A549 (cell line): ENCODE measurements at regions not wholly inside any gene's neighbourhood (a gene's known extent, or its start where the extent isn't known, plus 50 kb on each side); places are given as distances from the start of the nearest gene placed in this dataset.

Experiments
- ATAC-seq, 2 experiments: fragments of 200-7000 bp in 1 of 2; fragments of >200 bp in 1 of 2; cut with Nextera tagmentation in 1 of 2; cut with Tn5 transposase in 1 of 2; 3 replicates each; pipeline versions ENCODE4 v1.8.0 to v1.9.1; 2018 to 2020; ENCODE audit warnings: mild to moderate bottlenecking in 1 of 2, moderate library complexity in 1 of 2
- CTCF ChIA-PET: fragments of 300-600 bp; sonication (Branson Sonifier 250); formaldehyde crosslinking; extraction: SDS; loops from one replicate; lab custom pipeline; 2021; ENCODE audit warnings: antibody characterized with exemption, inconsistent platforms; lab: Yijun Ruan, JAX
- POLR2A ChIA-PET: fragments of 350-600 bp; formaldehyde crosslinking; extraction: SDS; loops from one replicate; lab custom pipeline; 2021; ENCODE audit warnings: antibody characterized with exemption, inconsistent platforms; lab: Yijun Ruan, JAX
- DNase-seq, 2 experiments: peaks; one replicate each; pipeline versions ENCODE4 v3.0.0 to v3.0.0-alpha.2; 2011 to 2016; ENCODE audit warnings: low read depth in 1 of 2, low spot score in 1 of 2
- FAIRE-seq: peaks from 2 replicates; lab custom pipeline; 2011; peaks lifted over from hg19 to GRCh38; lab: Jason Lieb, UNC
- H3K27ac ChIP-seq, 2 experiments: fragments of >200 bp; sonication (Bioruptor Twin); formaldehyde crosslinking; 3 replicates each; pipeline ENCODE4 v1.5.1; 2016 to 2017
- H3K4me1 ChIP-seq: fragments of >200 bp; sonication (Bioruptor Twin); formaldehyde crosslinking; 3 replicates; pipeline ENCODE4 v1.6.1; 2016
- H3K4me2 ChIP-seq: fragments of >200 bp; sonication (Bioruptor Twin); formaldehyde crosslinking; 3 replicates; pipeline ENCODE4 v1.6.1; 2016
- H3K4me3 ChIP-seq: fragments of >200 bp; sonication (Bioruptor Twin); formaldehyde crosslinking; 3 replicates; pipeline ENCODE4 v1.5.1; 2016
- H3K9me3 ChIP-seq: fragments of >200 bp; sonication (Bioruptor Twin); formaldehyde crosslinking; 3 replicates; pipeline ENCODE4 v1.6.1; 2016
- BCL3 ChIP-seq: fragments of >200 bp; sonication (Bioruptor Twin); formaldehyde crosslinking; IDR thresholded peaks from 3 replicates; pipeline ENCODE4 v1.6.1; 2016
- CTCF ChIP-seq: fragments of >200 bp; sonication (Bioruptor Twin); formaldehyde crosslinking; IDR thresholded peaks from 3 replicates; pipeline ENCODE4 v1.5.1; 2016
- EHF ChIP-seq: fragments of 250-450 bp; sonication (Bioruptor Pico); IDR thresholded peaks from 2 replicates; pipeline ENCODE4 v1.5.0; 2020; ENCODE audit warnings: mild to moderate bottlenecking
- EHMT2 ChIP-seq: fragments of 200-600 bp; sonication (generic); IDR thresholded peaks from 2 replicates; pipeline ENCODE4 v1.6.1; 2016; ENCODE audit warnings: antibody characterized with exemption, low read depth, mild to moderate bottlenecking, moderate library complexity
- FOSB ChIP-seq: fragments of 250-450 bp; sonication (Bioruptor Pico); IDR thresholded peaks from 2 replicates; pipeline ENCODE4 v1.5.0; 2020; ENCODE audit warnings: mild to moderate bottlenecking, moderate library complexity
- FOXS1 ChIP-seq: fragments of 250-450 bp; sonication (Bioruptor Pico); IDR thresholded peaks from 2 replicates; pipeline ENCODE4 v1.5.0; 2020; ENCODE audit warnings: mild to moderate bottlenecking, moderate library complexity
- HDAC2 ChIP-seq: fragments of 200-600 bp; sonication (generic); IDR thresholded peaks from 2 replicates; pipeline ENCODE4 v1.6.1; 2016
- HEYL ChIP-seq: fragments of 250-450 bp; sonication (Bioruptor Pico); IDR thresholded peaks from 2 replicates; pipeline ENCODE4 v1.8.0; 2021; ENCODE audit warnings: mild to moderate bottlenecking, moderate library complexity
- HOXA7 ChIP-seq: fragments of 250-450 bp; sonication (Bioruptor Pico); IDR thresholded peaks from 2 replicates; pipeline ENCODE4 v1.5.0; 2020; ENCODE audit warnings: mild to moderate bottlenecking, moderate library complexity
- KDM1A ChIP-seq: fragments of 200-600 bp; sonication (generic); IDR thresholded peaks from 2 replicates; pipeline ENCODE4 v1.6.1; 2016; ENCODE audit warnings: low read depth, mild to moderate bottlenecking
- KDM5A ChIP-seq: fragments of 200-600 bp; sonication (generic); IDR thresholded peaks from 2 replicates; pipeline ENCODE4 v1.6.1; 2016; ENCODE audit warnings: antibody characterized with exemption, mild to moderate bottlenecking
- MAFK ChIP-seq: fragments of 450-650 bp; IDR thresholded peaks from 2 replicates; pipeline ENCODE4 v1.6.1; 2014; ENCODE audit not compliant: partially characterized antibody
- MAX ChIP-seq: IDR thresholded peaks from 2 replicates; pipeline ENCODE4 v1.6.1; 2012
- NPAS2 ChIP-seq: fragments of 250-450 bp; sonication (Bioruptor Pico); IDR thresholded peaks from 2 replicates; pipeline ENCODE4 v1.8.0; 2022; ENCODE audit warnings: mild to moderate bottlenecking, moderate library complexity, borderline replicate concordance
- PBX3 ChIP-seq: IDR thresholded peaks from 2 replicates; pipeline ENCODE4 v1.6.1; 2012
- RAD21 ChIP-seq, 2 experiments: fragments of >200 bp in 1 of 2; sonication (Bioruptor Twin) in 1 of 2; formaldehyde crosslinking in 1 of 2; IDR thresholded peaks in 1 of 2; conservative IDR thresholded peaks in 1 of 2; 2 replicates in 1 of 2; 3 replicates in 1 of 2; pipeline ENCODE4 v1.6.1; 2012 to 2018; ENCODE audit warnings: inconsistent platforms in 1 of 2
- RNF2 ChIP-seq: fragments of 200-600 bp; sonication (generic); IDR thresholded peaks from 2 replicates; pipeline ENCODE4 v1.6.1; 2016; ENCODE audit warnings: low read depth, mild to moderate bottlenecking, antibody characterized with exemption, moderate library complexity, borderline replicate concordance
- SMC3 ChIP-seq: fragments of >200 bp; sonication (Bioruptor Twin); formaldehyde crosslinking; IDR thresholded peaks from 3 replicates; pipeline ENCODE4 v1.6.1; 2018; ENCODE audit warnings: inconsistent platforms
- SREBF2 ChIP-seq: fragments of 450-650 bp; IDR thresholded peaks from 2 replicates; pipeline ENCODE4 v1.6.1; 2014; ENCODE audit warnings: mild to moderate bottlenecking, moderate library complexity
- TFCP2L1 ChIP-seq: fragments of 250-450 bp; sonication (Bioruptor Pico); IDR thresholded peaks from 2 replicates; pipeline ENCODE4 v1.5.0; 2021; ENCODE audit warnings: mild to moderate bottlenecking
- USF2 ChIP-seq: fragments of 450-650 bp; IDR thresholded peaks from 2 replicates; pipeline ENCODE4 v1.6.1; 2014; ENCODE audit warnings: antibody characterized with exemption
- ZFP36 ChIP-seq: fragments of 450-650 bp; IDR thresholded peaks from 2 replicates; pipeline ENCODE4 v1.6.1; 2014; ENCODE audit warnings: borderline replicate concordance; ENCODE audit not compliant: partially characterized antibody
- WGBS: methylation state at CpG from one replicate; pipeline ENCODE4 v1.1.6; 2017; ENCODE audit errors: missing lambda C conversion rate; 5-methylcytosine and 5-hydroxymethylcytosine counted together

GRCh38 chr21:36236052-36236730 lies 79.6 kb downstream of the DOP1B start:
- ATAC-seq (no peak), DNase-seq (no peak), FAIRE-seq (no peak)
- 80% methylated on average over 8 of the region's 8 CpGs for WGBS
- TF ChIP-seq EHMT2 (no peak), MAFK (no peak), KDM5A (no peak), CTCF (no peak), BCL3 (no peak), MAX (no peak), NPAS2 (CRISPR knock-in tag) (no peak), EHF (no peak), KDM1A (no peak), ZFP36 (no peak)
- Histone ChIP-seq H3K4me1 (peaks cover 16% of the 10 kb centered on the region), H3K4me3 (no peak overlapping the region), H3K4me2 (no peak overlapping the region), H3K9me3 (no peaks in the 10 kb centered on the region), H3K27ac (no peak overlapping the region)
- ChIA-PET CTCF (no interaction called here), POLR2A (no interaction called here)

- Histone ChIP-seq H3K9me3 (no peaks in the 10 kb centered on the region), H3K27ac (no peak overlapping the region), H3K4me3 (no peak overlapping the region), H3K4me1 (peaks cover 16% of the 10 kb centered on the region), H3K4me2 (no peak overlapping the region)
- ATAC-seq (no peak), FAIRE-seq (no peak), DNase-seq (no peak)
- CTCF ChIA-PET, result no interaction called here
- TF ChIP-seq FOSB (CRISPR knock-in tag) (no peak), KDM1A (no peak), SMC3 (no peak), USF2 (no peak), RNF2 (no peak), FOXS1 (CRISPR knock-in tag) (no peak), KDM5A (no peak), TFCP2L1 (CRISPR knock-in tag) (no peak), HOXA7 (no peak), SREBF2 (no peak), RAD21 (conservative IDR thresholded peaks at IDR 0.05 in 1 of 2, IDR thresholded peaks at IDR 0.05 in 1 of 2) (no peak), PBX3 (no peak), HDAC2 (no peak), HEYL (CRISPR knock-in tag) (no peak)
- 93% methylated on average over 7 of the region's 7 CpGs for WGBS
- POLR2A ChIA-PET, result no interaction called here
Measured at GRCh38 chr21:36237441-36237840, 80.8 kb downstream of the DOP1B start.
